Spleen (tissue), 11 donors: ENCODE measurements at regions not wholly inside any gene's neighbourhood (a gene's known extent, or its start where the extent isn't known, plus 50 kb on each side); places are given as distances from the start of the nearest gene placed in this dataset.

Source experiments
- DNase-seq: peaks from one replicate; pipeline ENCODE4 v3.0.0-alpha.2; 2020
- H3K27ac ChIP-seq, 8 donors: fragments of 200-600 bp; sonication (generic) in 7 of 8; 1 replicate in 4 of 8; 2 replicates in 4 of 8; pipeline versions ENCODE4 v1.5.0 to v1.8.0; 2016 to 2021; ENCODE audit warnings: inconsistent platforms in 4 of 8, mild to moderate bottlenecking in 4 of 8, moderate library complexity in 1 of 8
- H3K27me3 ChIP-seq, 7 donors: fragments of 200-600 bp; sonication (generic) in 6 of 7; replicated peaks in 1 of 7; 1 replicate in 4 of 7; 2 replicates in 3 of 7; pipeline versions ENCODE4 v1.5.0 to v1.8.0; 2016 to 2021; ENCODE audit warnings: inconsistent platforms in 3 of 7, mild to moderate bottlenecking in 1 of 7
- H3K36me3 ChIP-seq, 6 donors: fragments of 200-600 bp; sonication (generic) in 5 of 6; 1 replicate in 4 of 6; 2 replicates in 2 of 6; pipeline versions ENCODE4 v1.5.0 to v1.8.0; 2016 to 2021; ENCODE audit warnings: inconsistent platforms in 2 of 6
- H3K4me1 ChIP-seq, 6 donors: fragments of 200-600 bp; sonication (generic) in 5 of 6; 1 replicate in 3 of 6; 2 replicates in 3 of 6; pipeline versions ENCODE4 v1.5.0 to v1.8.0; 2016 to 2021; ENCODE audit warnings: inconsistent platforms in 3 of 6
- H3K4me3 ChIP-seq, 8 donors: fragments of 200-600 bp; sonication (generic) in 7 of 8; 1 replicate in 4 of 8; 2 replicates in 4 of 8; pipeline versions ENCODE4 v1.5.0 to v1.8.0; 2016 to 2021; ENCODE audit warnings: inconsistent platforms in 4 of 8, mild to moderate bottlenecking in 4 of 8, moderate library complexity in 2 of 8
- H3K9me3 ChIP-seq, 8 donors: fragments of 200-600 bp; sonication (generic) in 7 of 8; 1 replicate in 4 of 8; 2 replicates in 4 of 8; pipeline versions ENCODE4 v1.5.0 to v1.8.0; 2016 to 2021; ENCODE audit warnings: inconsistent platforms in 4 of 8
- POLR2A ChIP-seq, 3 donors: fragments of 450-650 bp; IDR thresholded peaks; one replicate each; pipeline ENCODE4 v1.5.1; 2017; ENCODE audit warnings: antibody characterized with exemption in 3 of 3, mild to moderate bottlenecking in 1 of 3
- POLR2AphosphoS5 ChIP-seq, 3 donors: sonication (generic); formaldehyde crosslinking; IDR thresholded peaks; one replicate each; pipeline ENCODE4 v1.5.1; 2017; ENCODE audit warnings: antibody characterized with exemption in 3 of 3
- WGBS, 5 donors: extraction: QIAGEN DNeasy Blood & Tissue Kit in 3 of 5; methylation state at CpG; one replicate each; pipeline versions ENCODE4 v1.1.5 to v1.1.7; 2013 to 2018; 5-methylcytosine and 5-hydroxymethylcytosine counted together
- intact Hi-C: fragments of 100-400 bp; cut with DNase I; formaldehyde crosslinking; loops from one replicate; pipeline ENCODE4 v1.15.0; 2023; ENCODE audit warnings: low total_unique reads
- TF ChIP-seq, protein P1 (sequence below), 11 experiments: fragments of 200-600 bp in 7 of 11; fragments of 450-650 bp in 4 of 11; sonication (generic) in 4 of 11; IDR thresholded peaks in 8 of 11; conservative IDR thresholded peaks in 3 of 11; 1 replicate in 7 of 11; 2 replicates in 4 of 11; pipeline versions ENCODE4 v1.4.0 to v1.8.0; 2016 to 2021; ENCODE audit warnings: antibody characterized with exemption in 11 of 11, inconsistent platforms in 4 of 11, mild to moderate bottlenecking in 1 of 11
- donor health status: healthy with polysubstance abuse.
- donor health status: DM: no; HTN: no; CAD: no; lungs with moderate emphysema.
- donor health status: DM: no; HTN: no; CAD: no.
- donor health status: Bipolar disorder and iron deficiency.
- donor health status: healthy.
- donor health status: DM: no; HTN: no; CAD: no.
- donor health status: DM: yes; HTN: yes; CAD: no.

DNA sequence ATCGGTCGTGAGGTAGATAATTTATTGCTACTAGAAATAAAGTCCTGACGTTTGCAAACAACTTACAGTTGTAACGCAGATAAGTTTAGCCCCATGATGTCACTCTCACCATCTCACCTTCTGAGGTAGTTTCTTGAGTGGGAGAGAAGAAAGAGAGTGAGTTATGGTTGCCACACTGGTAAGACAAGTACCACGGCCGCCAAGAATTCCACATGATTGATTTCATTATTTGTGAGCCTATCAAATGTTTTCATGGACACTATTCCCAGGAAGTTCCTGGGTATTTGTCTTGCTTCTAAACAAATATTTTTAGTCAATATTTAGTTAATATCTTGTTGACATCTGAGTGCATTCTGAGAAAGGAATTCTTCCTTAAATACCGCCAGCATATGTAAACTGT, 339.4 kb upstream of the KIAA1217 start:
- no peak for DNase-seq
- Histone ChIP-seq H3K4me1 (no peaks in the 10 kb centered on the region), H3K27ac (no peak overlapping the region), H3K9me3 (no peaks in the 10 kb centered on the region), H3K4me3 (no peak overlapping the region), H3K27me3 (no peaks in the 10 kb centered on the region), H3K36me3 (no peaks in the 10 kb centered on the region)
- no peak for TF ChIP-seq POLR2A (IDR thresholded peaks at IDR 0.05)
- TF ChIP-seq, protein P1, sequence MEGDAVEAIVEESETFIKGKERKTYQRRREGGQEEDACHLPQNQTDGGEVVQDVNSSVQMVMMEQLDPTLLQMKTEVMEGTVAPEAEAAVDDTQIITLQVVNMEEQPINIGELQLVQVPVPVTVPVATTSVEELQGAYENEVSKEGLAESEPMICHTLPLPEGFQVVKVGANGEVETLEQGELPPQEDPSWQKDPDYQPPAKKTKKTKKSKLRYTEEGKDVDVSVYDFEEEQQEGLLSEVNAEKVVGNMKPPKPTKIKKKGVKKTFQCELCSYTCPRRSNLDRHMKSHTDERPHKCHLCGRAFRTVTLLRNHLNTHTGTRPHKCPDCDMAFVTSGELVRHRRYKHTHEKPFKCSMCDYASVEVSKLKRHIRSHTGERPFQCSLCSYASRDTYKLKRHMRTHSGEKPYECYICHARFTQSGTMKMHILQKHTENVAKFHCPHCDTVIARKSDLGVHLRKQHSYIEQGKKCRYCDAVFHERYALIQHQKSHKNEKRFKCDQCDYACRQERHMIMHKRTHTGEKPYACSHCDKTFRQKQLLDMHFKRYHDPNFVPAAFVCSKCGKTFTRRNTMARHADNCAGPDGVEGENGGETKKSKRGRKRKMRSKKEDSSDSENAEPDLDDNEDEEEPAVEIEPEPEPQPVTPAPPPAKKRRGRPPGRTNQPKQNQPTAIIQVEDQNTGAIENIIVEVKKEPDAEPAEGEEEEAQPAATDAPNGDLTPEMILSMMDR (IDR thresholded peaks at IDR 0.05 in 8 of 11, conservative IDR thresholded peaks at IDR 0.05 in 3 of 11), result no peak
- intact Hi-C loops, result no loop called here
- WGBS, 5 donors, result 82 to 93% (median 88%) methylated on average over 7 of the region's 7 CpGs

DNA sequence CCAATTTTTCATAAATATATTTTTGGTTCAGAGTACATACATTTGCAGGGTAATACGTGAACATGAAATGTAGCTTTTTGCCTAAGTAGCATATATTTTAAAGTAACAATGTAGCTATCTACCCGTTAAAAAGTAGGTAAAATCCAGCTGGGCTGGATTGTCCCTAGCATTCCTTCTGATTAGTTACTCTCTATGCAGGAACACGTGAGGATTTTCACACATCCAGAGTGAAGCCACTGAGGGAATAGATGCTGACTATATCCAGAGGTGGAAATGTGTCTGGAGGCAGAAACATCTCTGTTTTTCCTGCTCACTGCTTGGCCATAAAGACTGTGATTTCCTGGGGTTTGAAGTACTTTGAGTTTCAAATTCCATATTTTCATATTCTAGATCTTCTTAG, 338.9 kb upstream of the KIAA1217 start:
- H3K36me3 ChIP-seq, result no peaks in the 10 kb centered on the region
- H3K27me3 ChIP-seq, result no peaks in the 10 kb centered on the region
- intact Hi-C loops, result no loop called here
- TF ChIP-seq POLR2AphosphoS5 (IDR thresholded peaks at IDR 0.05) (no peak), POLR2A (IDR thresholded peaks at IDR 0.05) (no peak)
- TF ChIP-seq, protein P1 (IDR thresholded peaks at IDR 0.05 in 8 of 11, conservative IDR thresholded peaks at IDR 0.05 in 3 of 11), result no peak
- DNase-seq, result no peak
- H3K9me3 ChIP-seq, result no peaks in the 10 kb centered on the region
- no peak overlapping the region for H3K4me3 ChIP-seq
- H3K27ac ChIP-seq, result no peak overlapping the region
- no peaks in the 10 kb centered on the region for H3K4me1 ChIP-seq
- 71 to 86% (median 82%) methylated on average over 3 of the region's 3 CpGs for WGBS, 5 donors

- intact Hi-C loops, result no loop called here
- no peaks in the 10 kb centered on the region for H3K9me3 ChIP-seq
- 19 to 32% (median 23%) methylated on average over 2 of the region's 2 CpGs for WGBS, 5 donors
Measured at GRCh38 chr10:23870651-23871610, 338.0 kb upstream of the KIAA1217 start.

DNA sequence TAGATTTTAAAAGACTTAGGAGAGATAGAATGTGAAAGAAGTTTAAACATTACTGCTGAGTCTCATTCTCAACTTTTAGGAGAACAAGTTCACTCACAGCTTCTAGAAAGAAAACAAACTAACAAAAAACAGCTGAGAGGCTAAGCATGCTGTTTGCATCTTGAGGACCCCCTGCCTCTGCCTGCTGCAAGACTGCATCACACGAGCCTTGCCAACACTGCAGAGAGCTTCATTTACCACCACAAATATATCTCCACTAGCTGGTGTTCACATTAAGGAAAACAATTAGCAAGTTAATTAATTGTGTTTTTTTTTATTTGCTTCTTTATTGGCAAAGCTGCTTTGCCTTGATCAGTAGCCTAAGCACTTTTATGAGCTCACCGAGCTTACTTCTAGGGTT, 336.6 kb upstream of the KIAA1217 start:
- H3K4me3 ChIP-seq, result no peak overlapping the region
- H3K9me3 ChIP-seq, result no peaks in the 10 kb centered on the region
- H3K27me3 ChIP-seq, result no peaks in the 10 kb centered on the region
- no peaks in the 10 kb centered on the region for H3K36me3 ChIP-seq
- WGBS, 5 donors, result 69 to 87% (median 73%) methylated on average over 2 of the region's 2 CpGs
- TF ChIP-seq POLR2A (IDR thresholded peaks at IDR 0.05) (no peak), POLR2AphosphoS5 (IDR thresholded peaks at IDR 0.05) (no peak)
- TF ChIP-seq, protein P1 (IDR thresholded peaks at IDR 0.05 in 8 of 11, conservative IDR thresholded peaks at IDR 0.05 in 3 of 11), result no peak
- no peak overlapping the region for H3K27ac ChIP-seq
- no peak for DNase-seq
- intact Hi-C loops, result no loop called here
- no peaks in the 10 kb centered on the region for H3K4me1 ChIP-seq

More at GRCh38 chr10:23870651-23871610, 338.0 kb upstream of the KIAA1217 start:
- no peaks in the 10 kb centered on the region for H3K36me3 ChIP-seq
- H3K27ac ChIP-seq, result no peak overlapping the region
- no peaks in the 10 kb centered on the region for H3K4me1 ChIP-seq
- DNase-seq, result no peak
- no peak for TF ChIP-seq POLR2AphosphoS5 (IDR thresholded peaks at IDR 0.05)
- TF ChIP-seq, protein P1 (IDR thresholded peaks at IDR 0.05 in 8 of 11, conservative IDR thresholded peaks at IDR 0.05 in 3 of 11), result no peak
- no peak for TF ChIP-seq POLR2A (IDR thresholded peaks at IDR 0.05)
- H3K27me3 ChIP-seq, result no peaks in the 10 kb centered on the region
- H3K4me3 ChIP-seq, result no peak overlapping the region
